HEK293 (cell line): ENCODE measurements at regions not wholly inside any gene's neighbourhood (a gene's known extent, or its start where the extent isn't known, plus 50 kb on each side); places are given as distances from the start of the nearest gene placed in this dataset.
A peak's percentile ranks its signal among the peaks of the same experiment; 100 is the strongest.

Source experiments
- CTCF ChIA-PET: fragments of 350-600 bp; formaldehyde crosslinking; extraction: SDS; loops from one replicate; lab custom pipeline; 2021; ENCODE audit warnings: antibody characterized with exemption; lab: Yijun Ruan, JAX
- POLR2A ChIA-PET: fragments of 300-600 bp; formaldehyde crosslinking; extraction: SDS; loops from one replicate; lab custom pipeline; 2020; ENCODE audit warnings: antibody characterized with exemption, inconsistent platforms; lab: Yijun Ruan, JAX
- H3K27ac ChIP-seq: fragments of 200-500 bp; sonication (Bioruptor generic); 2 replicates; pipeline ENCODE4 v1.5.1; 2014; ENCODE audit warnings: low read depth, low read length, control low read depth, inconsistent platforms; ENCODE audit errors: extremely low read depth
- H3K36me3 ChIP-seq, 2 experiments: fragments of 200-500 bp in 1 of 2; sonication (Bioruptor generic) in 1 of 2; 1 replicate in 1 of 2; 2 replicates in 1 of 2; pipeline ENCODE4 v1.5.1; 2014 to 2017; ENCODE audit warnings: inconsistent platforms in 2 of 2, low read length in 2 of 2; ENCODE audit not compliant: control insufficient read depth in 2 of 2, insufficient read depth in 1 of 2
- H3K4me1 ChIP-seq: fragments of 200-500 bp; sonication (Bioruptor generic); 2 replicates; pipeline ENCODE4 v1.5.1; 2014; ENCODE audit warnings: mild to moderate bottlenecking, low read length, inconsistent platforms; ENCODE audit not compliant: control insufficient read depth, insufficient read depth
- H3K4me3 ChIP-seq: 2 replicates; pipeline ENCODE4 v1.5.1; 2011; ENCODE audit warnings: low read depth, mild to moderate bottlenecking, control low read depth, low read length, moderate library complexity
- H3K9me3 ChIP-seq: fragments of 200-500 bp; sonication (Bioruptor generic); 2 replicates; pipeline ENCODE4 v1.5.1; 2014; ENCODE audit warnings: low read depth, low read length, inconsistent platforms; ENCODE audit not compliant: control insufficient read depth, insufficient read depth
- HOXC10 ChIP-seq: sonication (generic); formaldehyde crosslinking; IDR thresholded peaks from 2 replicates; pipeline ENCODE4 v1.8.1; 2023; ENCODE audit warnings: mild to moderate bottlenecking, missing genetic modification reagents
- HOXD13 ChIP-seq: sonication (generic); formaldehyde crosslinking; IDR thresholded peaks from 2 replicates; pipeline ENCODE4 v1.8.0; 2022; ENCODE audit warnings: missing genetic modification reagents, borderline replicate concordance
- SP7 ChIP-seq: fragments of 450-650 bp; formaldehyde crosslinking; IDR thresholded peaks from 2 replicates; pipeline ENCODE4 v1.5.1; 2016; ENCODE audit warnings: missing biosample characterization, missing genetic modification characterization
- ZFHX2 ChIP-seq: fragments of 450-650 bp; formaldehyde crosslinking; conservative IDR thresholded peaks from 2 replicates; pipeline ENCODE4 v1.5.1; 2016; ENCODE audit warnings: missing biosample characterization, missing genetic modification characterization
- ZFP3 ChIP-seq: fragments of 450-650 bp; formaldehyde crosslinking; IDR thresholded peaks from 2 replicates; pipeline ENCODE4 v1.5.1; 2016; ENCODE audit warnings: low read depth, missing biosample characterization, missing genetic modification characterization
- ZNF114 ChIP-seq: fragments of 450-650 bp; formaldehyde crosslinking; IDR thresholded peaks from 2 replicates; pipeline ENCODE4 v1.5.0; 2017; ENCODE audit warnings: missing biosample characterization, missing genetic modification characterization
- ZNF138 ChIP-seq: fragments of 450-650 bp; formaldehyde crosslinking; IDR thresholded peaks from 2 replicates; pipeline ENCODE4 v1.5.1; 2016; ENCODE audit warnings: missing biosample characterization, missing genetic modification characterization, borderline replicate concordance
- ZNF16 ChIP-seq: fragments of 450-650 bp; formaldehyde crosslinking; IDR thresholded peaks from 2 replicates; pipeline ENCODE4 v1.5.1; 2016; ENCODE audit warnings: low read depth, missing biosample characterization, missing genetic modification characterization
- ZNF324 ChIP-seq: fragments of 450-650 bp; formaldehyde crosslinking; IDR thresholded peaks from 2 replicates; pipeline ENCODE4 v1.5.1; 2016; ENCODE audit warnings: missing biosample characterization, missing genetic modification characterization
- ZNF426 ChIP-seq: fragments of 450-650 bp; formaldehyde crosslinking; IDR thresholded peaks from 2 replicates; pipeline ENCODE4 v1.5.1; 2017; ENCODE audit warnings: missing biosample characterization, missing genetic modification characterization, mild to moderate bottlenecking, inconsistent platforms, moderate library complexity
- ZNF555 ChIP-seq: fragments of 450-650 bp; formaldehyde crosslinking; conservative IDR thresholded peaks from 2 replicates; pipeline ENCODE4 v1.5.1; 2017; ENCODE audit warnings: missing biosample characterization, mild to moderate bottlenecking, missing genetic modification characterization, inconsistent platforms
- ZNF558 ChIP-seq: fragments of 450-650 bp; formaldehyde crosslinking; IDR thresholded peaks from 2 replicates; pipeline ENCODE4 v1.5.1; 2016; ENCODE audit warnings: missing biosample characterization, missing genetic modification characterization
- ZNF561 ChIP-seq: fragments of 450-650 bp; IDR thresholded peaks from 2 replicates; pipeline ENCODE4 v1.5.1; 2018; ENCODE audit warnings: missing biosample characterization, missing genetic modification characterization, borderline replicate concordance
- ZNF596 ChIP-seq: fragments of 450-650 bp; IDR thresholded peaks from 2 replicates; pipeline ENCODE4 v1.5.0; 2018; ENCODE audit warnings: missing biosample characterization, mild to moderate bottlenecking, missing genetic modification characterization, moderate library complexity
- ZNF610 ChIP-seq: fragments of 450-650 bp; formaldehyde crosslinking; IDR thresholded peaks from 2 replicates; pipeline ENCODE4 v1.5.1; 2016; ENCODE audit warnings: missing biosample characterization, missing genetic modification characterization, borderline replicate concordance
- ZNF76 ChIP-seq: fragments of 450-650 bp; formaldehyde crosslinking; IDR thresholded peaks from 2 replicates; pipeline ENCODE4; 2016; ENCODE audit warnings: low read depth, missing biosample characterization, missing genetic modification characterization, borderline replicate concordance
- ZNF776 ChIP-seq: fragments of 450-650 bp; formaldehyde crosslinking; IDR thresholded peaks from 2 replicates; pipeline ENCODE4 v1.5.0; 2017; ENCODE audit warnings: missing biosample characterization, missing genetic modification characterization, borderline replicate concordance
- TF ChIP-seq, protein P1 (sequence below): IDR thresholded peaks from 2 replicates; pipeline ENCODE4 v1.6.1; 2011; ENCODE audit warnings: mild to moderate bottlenecking, low read depth, low read length, borderline replicate concordance
- TF ChIP-seq, protein P2 (sequence below): fragments of 450-650 bp; formaldehyde crosslinking; IDR thresholded peaks from 2 replicates; pipeline ENCODE4 v1.5.1; 2016; ENCODE audit warnings: missing biosample characterization, missing genetic modification characterization
- TF ChIP-seq, protein P3 (sequence below): fragments of 450-650 bp; formaldehyde crosslinking; IDR thresholded peaks from 2 replicates; pipeline ENCODE4 v1.5.1; 2016; ENCODE audit warnings: missing biosample characterization, missing genetic modification characterization
- TF ChIP-seq, protein P4 (sequence below): fragments of 450-650 bp; formaldehyde crosslinking; conservative IDR thresholded peaks from 2 replicates; pipeline ENCODE4 v1.5.1; 2016; ENCODE audit warnings: low read depth, missing biosample characterization, missing genetic modification characterization

DNA sequence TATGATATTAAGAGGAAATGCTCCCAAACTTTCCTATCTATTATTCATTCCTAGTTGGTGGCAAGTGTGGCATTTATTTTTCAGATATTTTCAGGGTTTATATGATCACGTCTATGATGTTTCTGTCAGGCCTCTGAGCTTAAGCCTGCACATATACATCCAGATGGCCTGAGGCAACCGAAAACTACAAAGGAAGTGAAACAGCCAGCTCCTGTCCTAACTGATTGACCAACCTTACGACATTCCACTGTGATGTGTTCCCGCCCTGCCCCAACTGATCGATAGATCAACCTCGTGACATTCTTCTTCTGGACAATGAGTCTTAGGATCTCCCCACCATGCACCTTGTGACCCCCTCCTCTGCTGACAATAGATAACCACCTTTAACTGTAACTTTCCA lies 67.6 kb upstream of the CTSO start:
- ChIA-PET CTCF (no interaction called here), POLR2A (no interaction called here)
- TF ChIP-seq, protein P1, sequence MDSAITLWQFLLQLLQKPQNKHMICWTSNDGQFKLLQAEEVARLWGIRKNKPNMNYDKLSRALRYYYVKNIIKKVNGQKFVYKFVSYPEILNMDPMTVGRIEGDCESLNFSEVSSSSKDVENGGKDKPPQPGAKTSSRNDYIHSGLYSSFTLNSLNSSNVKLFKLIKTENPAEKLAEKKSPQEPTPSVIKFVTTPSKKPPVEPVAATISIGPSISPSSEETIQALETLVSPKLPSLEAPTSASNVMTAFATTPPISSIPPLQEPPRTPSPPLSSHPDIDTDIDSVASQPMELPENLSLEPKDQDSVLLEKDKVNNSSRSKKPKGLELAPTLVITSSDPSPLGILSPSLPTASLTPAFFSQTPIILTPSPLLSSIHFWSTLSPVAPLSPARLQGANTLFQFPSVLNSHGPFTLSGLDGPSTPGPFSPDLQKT, result no peak
- no peak for TF ChIP-seq ZNF558
- no peak for TF ChIP-seq ZNF610 (tag by site-specific recombination)
- TF ChIP-seq ZNF16 (tag by site-specific recombination), result no peak
- no peak for TF ChIP-seq ZNF426 (tag by site-specific recombination)
- no peak for TF ChIP-seq ZFP3 (tag by site-specific recombination)
- TF ChIP-seq ZNF561 (tag by site-specific recombination), result no peak
- TF ChIP-seq ZNF555 (tag by site-specific recombination), result no peak
- H3K4me3 ChIP-seq, result no peak overlapping the region
- no peak overlapping the region for H3K27ac ChIP-seq
- H3K36me3 ChIP-seq, result no peaks in the 10 kb centered on the region
- no peaks in the 10 kb centered on the region for H3K9me3 ChIP-seq
- H3K4me1 ChIP-seq, result no peaks in the 10 kb centered on the region

DNA sequence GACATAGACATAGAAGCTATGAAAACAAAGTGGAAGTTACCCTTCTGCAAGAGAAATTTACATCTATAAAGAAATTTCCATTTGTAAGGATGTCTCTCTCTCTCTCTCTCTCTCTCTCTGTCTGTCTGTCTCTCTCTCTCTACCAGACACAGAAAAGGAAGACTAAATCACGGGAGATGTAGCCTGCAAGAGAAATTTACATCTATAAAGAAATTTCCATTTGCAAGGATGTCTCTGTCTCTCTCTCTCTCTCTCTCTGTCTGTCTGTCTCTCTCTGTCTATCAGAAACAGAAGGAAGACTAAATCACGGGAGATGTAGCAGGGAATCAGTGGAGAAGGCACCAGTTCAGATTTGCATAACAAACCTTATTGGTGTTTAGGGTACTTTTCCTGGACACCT lies 65.6 kb upstream of the CTSO start:
- Histone ChIP-seq H3K36me3 (no peaks in the 10 kb centered on the region), H3K4me1 (no peaks in the 10 kb centered on the region), H3K27ac (no peak overlapping the region), H3K4me3 (no peak overlapping the region)
- CTCF ChIA-PET, result no interaction called here
- no peak for TF ChIP-seq HOXD13 (CRISPR knock-in tag)
- TF ChIP-seq ZNF596 (tag by site-specific recombination), result peak; percentile 34; the same call in 1 of the 2 replicates
- TF ChIP-seq, all 188 proteins: peak for 1
- H3K9me3 ChIP-seq, result no peaks in the 10 kb centered on the region
- POLR2A ChIA-PET, result no interaction called here

DNA sequence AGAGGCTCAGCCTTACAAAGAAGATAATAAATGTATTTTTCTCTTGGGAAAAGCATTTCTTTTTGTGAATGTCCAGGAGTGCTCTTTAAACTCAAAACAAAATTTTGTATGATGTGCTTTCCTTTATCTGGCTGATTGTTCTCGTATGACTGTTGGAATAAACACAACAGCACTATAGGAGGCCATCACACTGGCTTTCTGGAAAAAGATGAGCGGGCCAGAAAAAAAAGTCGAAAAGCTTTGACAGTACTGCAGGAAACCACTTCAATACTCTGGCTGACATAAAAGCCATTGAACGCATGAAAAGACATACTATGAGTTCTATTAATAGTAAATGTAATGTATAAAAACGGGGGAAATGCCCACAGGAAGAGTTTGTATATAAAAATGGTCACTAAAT lies 64.7 kb upstream of the CTSO start:
- ChIA-PET CTCF (no interaction called here), POLR2A (no interaction called here)
- no peak for TF ChIP-seq ZNF324 (tag by site-specific recombination)
- TF ChIP-seq, protein P2, sequence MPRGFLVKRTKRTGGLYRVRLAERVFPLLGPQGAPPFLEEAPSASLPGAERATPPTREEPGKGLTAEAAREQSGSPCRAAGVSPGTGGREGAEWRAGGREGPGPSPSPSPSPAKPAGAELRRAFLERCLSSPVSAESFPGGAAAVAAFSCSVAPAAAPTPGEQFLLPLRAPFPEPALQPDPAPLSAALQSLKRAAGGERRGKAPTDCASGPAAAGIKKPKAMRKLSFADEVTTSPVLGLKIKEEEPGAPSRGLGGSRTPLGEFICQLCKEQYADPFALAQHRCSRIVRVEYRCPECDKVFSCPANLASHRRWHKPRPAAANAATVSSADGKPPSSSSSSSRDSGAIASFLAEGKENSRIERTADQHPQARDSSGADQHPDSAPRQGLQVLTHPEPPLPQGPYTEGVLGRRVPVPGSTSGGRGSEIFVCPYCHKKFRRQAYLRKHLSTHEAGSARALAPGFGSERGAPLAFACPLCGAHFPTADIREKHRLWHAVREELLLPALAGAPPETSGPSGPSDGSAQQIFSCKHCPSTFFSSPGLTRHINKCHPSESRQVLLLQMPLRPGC (tag by site-specific recombination), result no peak
- no peak for TF ChIP-seq ZFHX2 (tag by site-specific recombination)
- TF ChIP-seq, protein P3, sequence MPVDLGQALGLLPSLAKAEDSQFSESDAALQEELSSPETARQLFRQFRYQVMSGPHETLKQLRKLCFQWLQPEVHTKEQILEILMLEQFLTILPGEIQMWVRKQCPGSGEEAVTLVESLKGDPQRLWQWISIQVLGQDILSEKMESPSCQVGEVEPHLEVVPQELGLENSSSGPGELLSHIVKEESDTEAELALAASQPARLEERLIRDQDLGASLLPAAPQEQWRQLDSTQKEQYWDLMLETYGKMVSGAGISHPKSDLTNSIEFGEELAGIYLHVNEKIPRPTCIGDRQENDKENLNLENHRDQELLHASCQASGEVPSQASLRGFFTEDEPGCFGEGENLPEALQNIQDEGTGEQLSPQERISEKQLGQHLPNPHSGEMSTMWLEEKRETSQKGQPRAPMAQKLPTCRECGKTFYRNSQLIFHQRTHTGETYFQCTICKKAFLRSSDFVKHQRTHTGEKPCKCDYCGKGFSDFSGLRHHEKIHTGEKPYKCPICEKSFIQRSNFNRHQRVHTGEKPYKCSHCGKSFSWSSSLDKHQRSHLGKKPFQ (tag by site-specific recombination), result no peak
- no peak for TF ChIP-seq ZNF138 (tag by site-specific recombination)
- no peak for TF ChIP-seq HOXC10 (CRISPR knock-in tag)
- TF ChIP-seq SP7 (tag by site-specific recombination), result no peak
- TF ChIP-seq ZNF776 (tag by site-specific recombination), result no peak
- TF ChIP-seq, protein P4, sequence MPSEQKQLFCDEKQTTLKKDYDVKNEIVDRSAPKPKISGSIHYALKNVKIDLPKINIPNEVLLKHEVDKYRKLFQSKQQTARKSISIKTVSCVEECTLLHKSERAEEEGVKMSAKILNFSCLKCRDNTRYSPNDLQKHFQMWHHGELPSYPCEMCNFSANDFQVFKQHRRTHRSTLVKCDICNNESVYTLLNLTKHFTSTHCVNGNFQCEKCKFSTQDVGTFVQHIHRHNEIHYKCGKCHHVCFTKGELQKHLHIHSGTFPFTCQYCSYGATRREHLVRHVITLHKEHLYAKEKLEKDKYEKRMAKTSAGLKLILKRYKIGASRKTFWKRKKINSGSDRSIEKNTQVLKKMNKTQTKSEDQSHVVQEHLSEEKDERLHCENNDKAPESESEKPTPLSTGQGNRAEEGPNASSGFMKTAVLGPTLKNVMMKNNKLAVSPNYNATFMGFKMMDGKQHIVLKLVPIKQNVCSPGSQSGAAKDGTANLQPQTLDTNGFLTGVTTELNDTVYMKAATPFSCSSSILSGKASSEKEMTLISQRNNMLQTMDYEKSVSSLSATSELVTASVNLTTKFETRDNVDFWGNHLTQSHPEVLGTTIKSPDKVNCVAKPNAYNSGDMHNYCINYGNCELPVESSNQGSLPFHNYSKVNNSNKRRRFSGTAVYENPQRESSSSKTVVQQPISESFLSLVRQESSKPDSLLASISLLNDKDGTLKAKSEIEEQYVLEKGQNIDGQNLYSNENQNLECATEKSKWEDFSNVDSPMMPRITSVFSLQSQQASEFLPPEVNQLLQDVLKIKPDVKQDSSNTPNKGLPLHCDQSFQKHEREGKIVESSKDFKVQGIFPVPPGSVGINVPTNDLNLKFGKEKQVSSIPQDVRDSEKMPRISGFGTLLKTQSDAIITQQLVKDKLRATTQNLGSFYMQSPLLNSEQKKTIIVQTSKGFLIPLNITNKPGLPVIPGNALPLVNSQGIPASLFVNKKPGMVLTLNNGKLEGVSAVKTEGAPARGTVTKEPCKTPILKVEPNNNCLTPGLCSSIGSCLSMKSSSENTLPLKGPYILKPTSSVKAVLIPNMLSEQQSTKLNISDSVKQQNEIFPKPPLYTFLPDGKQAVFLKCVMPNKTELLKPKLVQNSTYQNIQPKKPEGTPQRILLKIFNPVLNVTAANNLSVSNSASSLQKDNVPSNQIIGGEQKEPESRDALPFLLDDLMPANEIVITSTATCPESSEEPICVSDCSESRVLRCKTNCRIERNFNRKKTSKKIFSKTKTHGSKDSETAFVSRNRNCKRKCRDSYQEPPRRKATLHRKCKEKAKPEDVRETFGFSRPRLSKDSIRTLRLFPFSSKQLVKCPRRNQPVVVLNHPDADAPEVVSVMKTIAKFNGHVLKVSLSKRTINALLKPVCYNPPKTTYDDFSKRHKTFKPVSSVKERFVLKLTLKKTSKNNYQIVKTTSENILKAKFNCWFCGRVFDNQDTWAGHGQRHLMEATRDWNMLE (tag by site-specific recombination), result no peak
- no peak for TF ChIP-seq ZNF76 (tag by site-specific recombination)
- TF ChIP-seq ZNF114 (tag by site-specific recombination), result no peak
- H3K4me1 ChIP-seq, result no peaks in the 10 kb centered on the region
- no peaks in the 10 kb centered on the region for H3K9me3 ChIP-seq
- no peak overlapping the region for H3K4me3 ChIP-seq
- no peaks in the 10 kb centered on the region for H3K36me3 ChIP-seq
- H3K27ac ChIP-seq, result no peak overlapping the region
